Pancreas (tissue), 10 donors: ENCODE measurements at regions not wholly inside any gene's neighbourhood (a gene's known extent, or its start where the extent isn't known, plus 50 kb on each side); places are given as distances from the start of the nearest gene placed in this dataset.

Source experiments
- ATAC-seq, 4 donors: fragments of 200-7000 bp; cut with Tn5 transposase; one replicate each; pipeline versions ENCODE4 v1.8.0 to v1.9.1; 2020; ENCODE audit warnings: mild to moderate bottlenecking in 4 of 4, moderate library complexity in 4 of 4
- DNase-seq, 6 donors: peaks; one replicate each; pipeline ENCODE4 v3.0.0-alpha.2; 2020
- FAIRE-seq: peaks from 2 replicates; lab custom pipeline; 2012; peaks lifted over from hg19 to GRCh38; lab: Jason Lieb, UNC
- H3K27ac ChIP-seq, 4 donors: fragments of 200-600 bp; sonication (generic); 1 replicate in 3 of 4; 2 replicates in 1 of 4; pipeline versions ENCODE4 v1.5.0 to v1.8.0; 2020
- H3K27me3 ChIP-seq, 4 donors: fragments of 200-600 bp; one replicate each; pipeline ENCODE4 v1.8.0; 2021
- H3K36me3 ChIP-seq, 3 donors: fragments of 200-600 bp; sonication (generic) in 1 of 3; one replicate each; pipeline versions ENCODE4 v1.5.0 to v1.8.0; 2020 to 2021
- H3K4me1 ChIP-seq, 3 donors: fragments of 200-600 bp; one replicate each; pipeline ENCODE4 v1.8.0; 2021
- H3K4me3 ChIP-seq, 4 donors: fragments of 200-600 bp; sonication (generic) in 2 of 4; one replicate each; pipeline versions ENCODE4 v1.5.0 to v1.8.0; 2020 to 2021
- H3K9me3 ChIP-seq, 4 donors: fragments of 200-600 bp; one replicate each; pipeline ENCODE4 v1.8.0; 2021
- CTCF ChIP-seq, 4 donors: fragments of 200-600 bp; sonication (generic) in 3 of 4; IDR thresholded peaks; one replicate each; pipeline versions ENCODE4 v1.5.0 to v1.8.0; 2021; ENCODE audit warnings: antibody characterized with exemption in 4 of 4
- WGBS, 2 donors: extraction: QIAGEN DNeasy Blood & Tissue Kit; methylation state at CpG; one replicate each; pipeline ENCODE4 v1.1.7; 2013; 5-methylcytosine and 5-hydroxymethylcytosine counted together
- intact Hi-C, 3 donors: fragments of 100-400 bp; cut with DNase I; formaldehyde crosslinking; loops; one replicate each; pipeline versions ENCODE4 v1.11.1 to v1.14.2; 2022
- donor health status: healthy with polysubstance abuse.
- donor health status: DM: no; HTN: no; CAD: no; lungs with moderate emphysema.
- donor health status: DM: no; HTN: no; CAD: no.
- donor health status: control.
- donor health status: control.
- donor health status: Bipolar disorder and iron deficiency.
- donor health status: DM: yes; HTN: yes; CAD: no.
- donor health status: DM: no; HTN: no; CAD: no.
- donor health status: DM: no; HTN: no; CAD: no.
- donor health status: DM: yes; HTN: yes; CAD: no.

DNA sequence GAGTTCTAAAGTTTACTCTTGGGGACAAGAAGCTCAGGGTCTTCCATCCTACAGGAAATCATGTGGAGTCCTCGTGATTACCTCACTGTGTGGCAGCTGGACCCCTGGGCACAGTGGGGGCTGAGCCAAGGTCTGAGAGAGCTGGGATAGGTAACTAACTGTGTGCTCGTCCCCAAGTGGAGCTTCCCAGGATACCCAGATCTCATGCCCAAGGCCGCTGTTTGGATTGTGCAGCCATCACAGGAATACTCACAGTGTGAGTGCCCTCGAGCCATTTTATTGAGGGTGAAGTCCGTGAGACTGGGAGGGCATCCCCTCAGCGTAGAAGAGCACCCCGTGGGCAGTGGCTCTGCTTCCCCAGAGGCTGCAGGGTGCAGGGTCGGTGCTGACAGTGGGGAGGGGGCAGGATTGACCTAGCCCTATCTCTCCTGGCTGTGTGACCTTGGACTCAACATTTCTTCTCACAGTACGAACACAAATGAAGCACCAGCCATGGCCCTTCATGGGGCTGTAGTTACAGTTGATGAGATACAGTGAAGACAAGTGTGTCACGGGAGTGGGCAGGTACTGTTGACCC, 69.6 kb upstream of the LEP start:
- no peak for FAIRE-seq
- Histone ChIP-seq H3K27me3 (peaks cover 0 to 3% (median 0%) of the 10 kb centered on the region in 4 donors), H3K27ac (no peak overlapping the region), H3K36me3 (no peaks in the 10 kb centered on the region), H3K4me3 (no peak overlapping the region), H3K9me3 (no peaks in the 10 kb centered on the region), H3K4me1 (peaks cover 0 to 3% (median 0%) of the 10 kb centered on the region in 3 donors)
- intact Hi-C loops = no loop called here
- WGBS, 2 donors = 59 to 70% methylated on average over 10 of the region's 10 CpGs
- TF ChIP-seq CTCF (IDR thresholded peaks at IDR 0.05) = no peak
- no peak for DNase-seq
- no peak for ATAC-seq

GRCh38 chr7:128172151-128172550, 68.9 kb upstream of the LEP start:
- Histone ChIP-seq H3K27ac (no peak overlapping the region), H3K4me3 (no peak overlapping the region), H3K9me3 (no peaks in the 10 kb centered on the region), H3K36me3 (no peaks in the 10 kb centered on the region), H3K4me1 (peaks cover 0 to 3% (median 0%) of the 10 kb centered on the region in 3 donors), H3K27me3 (peaks cover 0 to 3% (median 0%) of the 10 kb centered on the region in 4 donors)
- intact Hi-C loops = no loop called here
- FAIRE-seq (no peak), DNase-seq (no peak), ATAC-seq (no peak)
- TF ChIP-seq CTCF (IDR thresholded peaks at IDR 0.05) = no peak
- WGBS, 2 donors = 56 to 65% methylated on average over 7 of the region's 7 CpGs

DNA sequence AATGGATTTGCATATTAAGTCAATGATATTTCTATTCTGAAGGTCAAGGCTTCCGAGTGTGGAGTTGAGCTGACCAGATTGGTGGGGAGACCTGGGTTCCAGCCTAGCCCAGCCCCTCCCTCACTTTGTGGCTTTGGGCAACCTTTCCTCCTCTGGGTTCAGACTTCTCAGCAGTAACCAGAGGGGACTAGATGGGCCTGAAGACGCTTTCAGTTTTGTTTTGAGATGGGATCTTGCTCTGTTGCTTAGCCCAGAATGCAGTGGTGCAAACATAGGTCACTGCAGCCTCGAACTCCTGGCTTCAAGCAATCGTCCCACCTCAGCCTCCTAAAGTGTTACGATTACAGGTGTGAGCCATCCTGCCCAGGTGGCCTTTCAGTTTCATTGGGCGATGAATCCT, 68.1 kb upstream of the LEP start:
- no peaks in the 10 kb centered on the region for H3K36me3 ChIP-seq
- 75 to 79% methylated on average over 6 of the region's 6 CpGs for WGBS, 2 donors
- intact Hi-C loops = no loop called here
- no peaks in the 10 kb centered on the region for H3K9me3 ChIP-seq
- FAIRE-seq = no peak
- H3K27ac ChIP-seq = no peak overlapping the region
- no peak for DNase-seq
- no peaks in the 10 kb centered on the region for H3K4me1 ChIP-seq
- no peak overlapping the region for H3K4me3 ChIP-seq
- H3K27me3 ChIP-seq = peaks cover 0 to 1% (median 0%) of the 10 kb centered on the region in 4 donors
- no peak for ATAC-seq
- TF ChIP-seq CTCF (IDR thresholded peaks at IDR 0.05) = no peak

DNA sequence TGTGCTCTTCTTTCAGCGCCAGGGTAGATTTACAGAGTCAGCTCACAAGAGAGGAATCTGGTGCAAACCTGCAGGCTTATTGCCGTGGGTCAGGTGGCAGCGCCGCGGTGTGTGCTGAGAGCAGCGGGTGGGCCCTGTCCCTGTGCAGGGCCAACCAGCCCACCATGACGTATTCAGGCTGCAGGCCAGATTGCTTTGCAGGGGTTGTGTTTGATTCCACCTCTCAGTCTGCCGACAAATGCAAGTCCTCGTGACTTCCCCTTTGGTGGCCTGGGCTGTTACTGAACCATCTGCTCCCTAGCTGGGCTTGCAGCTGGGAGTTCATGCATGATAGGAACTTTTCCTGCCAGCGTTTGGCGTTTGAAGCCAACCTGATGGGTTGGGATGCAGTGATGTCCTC, 66.7 kb upstream of the LEP start:
- DNase-seq = no peak
- H3K4me1 ChIP-seq = no peaks in the 10 kb centered on the region
- H3K9me3 ChIP-seq = no peaks in the 10 kb centered on the region
- no peak for TF ChIP-seq CTCF (IDR thresholded peaks at IDR 0.05)
- no peak overlapping the region for H3K27ac ChIP-seq
- intact Hi-C loops = no loop called here
- no peak overlapping the region for H3K4me3 ChIP-seq
- no peaks in the 10 kb centered on the region for H3K27me3 ChIP-seq
- WGBS, 2 donors = 84% methylated on average over 11 of the region's 11 CpGs
- no peak for ATAC-seq
- no peak for FAIRE-seq
- no peaks in the 10 kb centered on the region for H3K36me3 ChIP-seq

- Histone ChIP-seq H3K9me3 (no peaks in the 10 kb centered on the region), H3K36me3 (no peaks in the 10 kb centered on the region), H3K27me3 (no peaks in the 10 kb centered on the region), H3K27ac (no peak overlapping the region), H3K4me3 (no peak overlapping the region), H3K4me1 (no peaks in the 10 kb centered on the region)
- 59 to 68% methylated on average over 7 of the region's 7 CpGs for WGBS, 2 donors
- no peak for DNase-seq
- no peak for FAIRE-seq
- no peak for TF ChIP-seq CTCF (IDR thresholded peaks at IDR 0.05)
- ATAC-seq = no peak
- intact Hi-C loops = no loop called here
These were observed 64.4 kb upstream of the LEP start for GRCh38 chr7:128176696-128177095.
